ENCODE measurements at regions not wholly inside any gene's neighbourhood (a gene's known extent, or its start where the extent isn't known, plus 50 kb on each side); places are given as distances from the start of the nearest gene placed in this dataset.
A peak's percentile ranks its signal among the peaks of the same experiment; 100 is the strongest.

DNA sequence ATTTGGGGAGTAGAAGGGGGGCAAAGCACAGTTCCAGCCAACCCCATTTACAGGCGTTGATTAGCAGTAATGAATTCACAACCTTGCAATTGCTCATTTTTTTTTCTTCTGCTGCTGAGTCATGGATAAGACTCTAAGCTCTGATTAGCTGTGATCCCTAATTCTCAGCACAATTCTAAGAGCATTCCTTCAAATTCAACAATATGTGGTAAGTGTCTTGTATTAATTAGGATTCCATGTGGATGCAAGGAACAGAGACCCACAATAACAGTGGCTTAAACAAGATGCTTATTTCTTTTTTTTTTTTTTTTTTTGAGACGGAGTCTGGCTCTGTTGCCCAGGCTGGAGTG is 133.4 kb downstream of the PALM2AKAP2 start:
- no peaks in the 10 kb centered on the region for H3K27me3 ChIP-seq (ENCODE audit: control insufficient read depth in 2 of 2, insufficient read depth in 2 of 2, low read length in 2 of 2)
- H3K9me1 ChIP-seq (replicated peaks; ENCODE audit: control insufficient read depth, extremely low read depth, insufficient read depth, low read length) = no peaks in the 10 kb centered on the region
- no peaks in the 10 kb centered on the region for H3K9me3 ChIP-seq (replicated peaks; ENCODE audit: control insufficient read depth, insufficient read depth, low read length)
- H3K4me2 ChIP-seq (ENCODE audit: insufficient read depth, low read length) = no peak overlapping the region
- DNase-seq (ENCODE audit: low read depth, low spot score) (no peak), FAIRE-seq (no peak)
- CTCF ChIA-PET = interaction anchor here (0.6 to 2.4 kb wide), 8 partner anchors 10 to 136 kb away, joined by 3 to 15 read pairs (median 6); no protein-coding TSS in a partner anchor
- no peaks in the 10 kb centered on the region for H3K36me3 ChIP-seq (ENCODE audit: control insufficient read depth in 2 of 2, extremely low read depth in 1 of 2, insufficient read depth in 2 of 2, low read length in 2 of 2)
- no peaks in the 10 kb centered on the region for H4K20me1 ChIP-seq (replicated peaks; ENCODE audit: control insufficient read depth, extremely low read depth, insufficient read depth, low read length)
- peak; percentile 37 for TF ChIP-seq FOS (IDR thresholded peaks at IDR 0.05; ENCODE audit: borderline replicate concordance, insufficient read depth, low read length)
- TF ChIP-seq EZH2 (IDR thresholded peaks at IDR 0.05; ENCODE audit: borderline replicate concordance, low read depth, low read length, severe bottlenecking) = no peak
- no peak overlapping the region for H2AFZ ChIP-seq (ENCODE audit: low read depth, low read length)
- dilution Hi-C loops (cut with MboI; ENCODE audit: extremely low pct_ligation_motif_present, low sequenced_read_pairs) = loop anchor here (25.0 kb wide), 1 partner anchor 249 kb away; no protein-coding TSS in a partner anchor
- H3K79me2 ChIP-seq (ENCODE audit: control insufficient read depth, insufficient read depth, low read length) = no peaks in the 10 kb centered on the region
- H3K4me3 ChIP-seq (replicated peaks in 1 of 3; ENCODE audit: insufficient read depth in 1 of 3, low read depth in 1 of 3, low read length in 3 of 3) = no peak overlapping the region
- H3K4me1 ChIP-seq (ENCODE audit: control insufficient read depth, extremely low read depth, insufficient read depth, low read length) = peaks cover 53% of the 10 kb centered on the region
- no TSS peak for BruUV-seq (replicated peaks)
- H3K9ac ChIP-seq (replicated peaks; ENCODE audit: extremely low read depth, insufficient read depth, low read length) = peak overlapping the region; percentile 93
- peak overlapping the region; percentile 100 for H3K27ac ChIP-seq (ENCODE audit: insufficient read depth, low read depth, low read length)
- POLR2A ChIA-PET = interaction anchor here (0.6 to 3.0 kb wide), 4 partner anchors 72 to 144 kb away, joined by 3 to 13 read pairs (median 6); no protein-coding TSS in a partner anchor
- intact Hi-C loops (cut with micrococcal nuclease) = no loop called here

DNA sequence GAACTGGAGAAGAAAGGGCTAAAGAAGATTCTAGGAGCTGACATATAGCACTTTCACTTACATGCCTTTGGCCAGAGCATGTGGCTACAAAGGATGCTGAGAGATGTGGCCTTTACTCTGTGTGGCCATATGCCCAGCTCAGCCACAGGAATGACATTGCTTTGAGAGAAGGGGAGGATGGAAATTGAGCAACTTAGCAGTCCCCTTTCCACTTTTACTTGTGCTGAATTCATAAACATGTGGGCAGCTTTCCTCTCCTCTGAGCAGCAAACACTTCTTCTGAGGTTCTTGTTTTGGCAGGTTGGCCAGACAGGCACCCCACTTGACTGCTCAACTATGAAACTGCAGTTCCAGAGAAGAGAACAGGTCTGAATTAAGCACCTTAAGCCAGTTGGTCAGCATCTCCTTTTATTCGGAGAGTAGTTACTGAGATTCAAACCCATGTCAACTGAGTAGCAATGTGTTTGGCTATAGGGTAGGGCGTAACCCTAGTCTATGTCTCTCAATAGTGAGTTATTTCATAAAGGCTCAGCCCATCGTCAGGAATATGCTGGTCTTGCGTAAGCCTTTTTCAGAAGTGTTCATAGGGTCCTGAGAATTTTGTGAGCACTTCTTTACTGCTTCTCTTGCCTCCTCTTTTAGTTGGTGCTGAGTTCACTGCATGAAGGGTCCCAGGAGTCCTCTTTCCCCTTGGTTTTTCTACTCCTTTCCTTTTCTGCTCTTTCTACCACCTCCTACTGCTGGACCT is 134.5 kb downstream of the PALM2AKAP2 start:
- H3K4me2 ChIP-seq (ENCODE audit: insufficient read depth, low read length) = no peak overlapping the region
- CTCF ChIA-PET = interaction anchor here (0.6 to 1.5 kb wide), 2 partner anchors 51 to 117 kb away, joined by 3 read pairs; no protein-coding TSS in a partner anchor

More for the DNA sequence above, 134.5 kb downstream of the PALM2AKAP2 start:
- intact Hi-C loops (cut with micrococcal nuclease) (no loop called here), dilution Hi-C loops (cut with MboI; ENCODE audit: extremely low pct_ligation_motif_present, low sequenced_read_pairs) (loop anchor here (25.0 kb wide), 1 partner anchor 248 kb away; no protein-coding TSS in a partner anchor)
- no TSS peak for BruUV-seq (replicated peaks)
- POLR2A ChIA-PET = interaction anchor here (0.6 kb wide), 1 partner anchor 196 kb away, joined by 3 read pairs; no protein-coding TSS in a partner anchor
- no peaks in the 10 kb centered on the region for H3K9me3 ChIP-seq (replicated peaks; ENCODE audit: control insufficient read depth, insufficient read depth, low read length)
- no peak overlapping the region for H3K9ac ChIP-seq (replicated peaks; ENCODE audit: extremely low read depth, insufficient read depth, low read length)
- no peaks in the 10 kb centered on the region for H3K79me2 ChIP-seq (ENCODE audit: control insufficient read depth, insufficient read depth, low read length)
- peaks cover 48% of the 10 kb centered on the region for H3K4me1 ChIP-seq (ENCODE audit: control insufficient read depth, extremely low read depth, insufficient read depth, low read length)
- H3K36me3 ChIP-seq (ENCODE audit: control insufficient read depth in 2 of 2, extremely low read depth in 1 of 2, insufficient read depth in 2 of 2, low read length in 2 of 2) = no peaks in the 10 kb centered on the region
- no peaks in the 10 kb centered on the region for H3K9me1 ChIP-seq (replicated peaks; ENCODE audit: control insufficient read depth, extremely low read depth, insufficient read depth, low read length)
- H3K4me3 ChIP-seq (replicated peaks in 1 of 3; ENCODE audit: insufficient read depth in 1 of 3, low read depth in 1 of 3, low read length in 3 of 3) = no peak overlapping the region
- H4K20me1 ChIP-seq (replicated peaks; ENCODE audit: control insufficient read depth, extremely low read depth, insufficient read depth, low read length) = no peaks in the 10 kb centered on the region
- FAIRE-seq (no peak), DNase-seq (ENCODE audit: low read depth, low spot score) (no peak)
- no peaks in the 10 kb centered on the region for H3K27me3 ChIP-seq (ENCODE audit: control insufficient read depth in 2 of 2, insufficient read depth in 2 of 2, low read length in 2 of 2)
- no peak for TF ChIP-seq POLR2AphosphoS5 (IDR thresholded peaks at IDR 0.05; ENCODE audit: insufficient read depth, low read depth, low read length)
- TF ChIP-seq EZH2 (IDR thresholded peaks at IDR 0.05; ENCODE audit: borderline replicate concordance, low read depth, low read length, severe bottlenecking) = no peak
- no peak for TF ChIP-seq MYC (IDR thresholded peaks at IDR 0.05; ENCODE audit: low read depth, low read length)
- TF ChIP-seq FOS (IDR thresholded peaks at IDR 0.05; ENCODE audit: borderline replicate concordance, insufficient read depth, low read length) = no peak
- TF ChIP-seq, protein P1, sequence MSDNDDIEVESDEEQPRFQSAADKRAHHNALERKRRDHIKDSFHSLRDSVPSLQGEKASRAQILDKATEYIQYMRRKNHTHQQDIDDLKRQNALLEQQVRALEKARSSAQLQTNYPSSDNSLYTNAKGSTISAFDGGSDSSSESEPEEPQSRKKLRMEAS (IDR thresholded peaks at IDR 0.05; ENCODE audit: insufficient read depth, insufficient read length) = no peak
- peak overlapping the region; percentile 6 for H3K27ac ChIP-seq (ENCODE audit: insufficient read depth, low read depth, low read length)
- H2AFZ ChIP-seq (ENCODE audit: low read depth, low read length) = no peak overlapping the region

All from endothelial cell of umbilical vein (primary cell).